PC-9 (cell line): ENCODE measurements at regions not wholly inside any gene's neighbourhood (a gene's known extent, or its start where the extent isn't known, plus 50 kb on each side); places are given as distances from the start of the nearest gene placed in this dataset.

ENCODE experiments used
- BruUV-seq: library from RNA; stranded (reverse); fragments of 400-500 nt; replicated peaks from 2 replicates; lab custom pipeline; 2021; lab: Mats Ljungman, UMichigan
- CTCF ChIA-PET: fragments of 300-600 bp; sonication (Branson Sonifier 250); formaldehyde crosslinking; loops from one replicate; lab custom pipeline; 2022; ENCODE audit warnings: antibody characterized with exemption; lab: Charles Lee
- POLR2A ChIA-PET: fragments of 300-600 bp; sonication (Branson Sonifier 250); formaldehyde crosslinking; loops from one replicate; lab custom pipeline; 2022; ENCODE audit warnings: antibody characterized with exemption; ENCODE audit not compliant: unreplicated experiment; lab: Charles Lee
- DNase-seq, 2 experiments: peaks; one replicate each; pipeline versions ENCODE4 v3.0.0 to v3.0.0-alpha.2; 2015 to 2022; ENCODE audit warnings: mixed read lengths in 1 of 2
- H2AFZ ChIP-seq: fragments of 200-600 bp; sonication (generic); 2 replicates; pipeline ENCODE4 v1.8.1; 2017; ENCODE audit warnings: antibody characterized with exemption
- H3F3A ChIP-seq: fragments of 200-600 bp; sonication (generic); 2 replicates; pipeline ENCODE4 v1.8.1; 2017; ENCODE audit warnings: antibody characterized with exemption, mild to moderate bottlenecking, low read depth; ENCODE audit not compliant: insufficient read depth
- H3K27ac ChIP-seq: fragments of 200-600 bp; sonication (generic); 2 replicates; pipeline ENCODE4 v1.6.1; 2016; ENCODE audit warnings: mixed run types
- H3K27me3 ChIP-seq: fragments of 200-600 bp; sonication (generic); 2 replicates; pipeline ENCODE4 v1.6.1; 2016; ENCODE audit warnings: low read depth, mixed run types; ENCODE audit not compliant: insufficient read depth
- H3K36me3 ChIP-seq: fragments of 200-600 bp; sonication (generic); 2 replicates; pipeline ENCODE4 v1.6.1; 2016; ENCODE audit warnings: low read depth, mixed run types
- H3K4me1 ChIP-seq: fragments of 200-600 bp; sonication (generic); replicated peaks from 2 replicates; pipeline ENCODE4 v1.6.1; 2016; ENCODE audit warnings: mixed run types; ENCODE audit not compliant: insufficient read depth
- H3K4me2 ChIP-seq: fragments of 200-600 bp; sonication (generic); 2 replicates; pipeline ENCODE4 v1.6.1; 2017; ENCODE audit warnings: mixed run types
- H3K4me3 ChIP-seq: fragments of 200-600 bp; sonication (generic); 2 replicates; pipeline ENCODE4 v1.6.1; 2016; ENCODE audit warnings: mixed run types
- H3K79me2 ChIP-seq: fragments of 200-600 bp; sonication (generic); 2 replicates; pipeline ENCODE4 v1.6.1; 2017; ENCODE audit warnings: low read depth, mixed run types
- H3K9me2 ChIP-seq: fragments of 200-600 bp; sonication (generic); 2 replicates; pipeline ENCODE4 v1.8.1; 2017; ENCODE audit warnings: mild to moderate bottlenecking; ENCODE audit not compliant: insufficient read depth
- H3K9me3 ChIP-seq: fragments of 200-600 bp; sonication (generic); 2 replicates; pipeline ENCODE4 v1.8.1; 2016; ENCODE audit warnings: low read depth; ENCODE audit not compliant: insufficient read depth
- H4K20me1 ChIP-seq: fragments of 200-600 bp; sonication (generic); 2 replicates; pipeline ENCODE4 v1.8.1; 2017; ENCODE audit not compliant: insufficient read depth
- EZH2 ChIP-seq: fragments of 200-600 bp; sonication (generic); IDR thresholded peaks from 2 replicates; pipeline ENCODE4 v1.8.0; 2017; ENCODE audit warnings: antibody characterized with exemption, low read depth
- intact Hi-C: fragments of 100-400 bp; cut with micrococcal nuclease; formaldehyde crosslinking; loops from one replicate; pipeline ENCODE4 v1.10.0; 2022; ENCODE audit not compliant: unreplicated experiment
- TF ChIP-seq, protein P1 (sequence below): fragments of 200-600 bp; sonication (generic); conservative IDR thresholded peaks from 2 replicates; pipeline ENCODE4 v1.6.1; 2017; ENCODE audit warnings: mixed run types, antibody characterized with exemption, mild to moderate bottlenecking, moderate library complexity

DNA sequence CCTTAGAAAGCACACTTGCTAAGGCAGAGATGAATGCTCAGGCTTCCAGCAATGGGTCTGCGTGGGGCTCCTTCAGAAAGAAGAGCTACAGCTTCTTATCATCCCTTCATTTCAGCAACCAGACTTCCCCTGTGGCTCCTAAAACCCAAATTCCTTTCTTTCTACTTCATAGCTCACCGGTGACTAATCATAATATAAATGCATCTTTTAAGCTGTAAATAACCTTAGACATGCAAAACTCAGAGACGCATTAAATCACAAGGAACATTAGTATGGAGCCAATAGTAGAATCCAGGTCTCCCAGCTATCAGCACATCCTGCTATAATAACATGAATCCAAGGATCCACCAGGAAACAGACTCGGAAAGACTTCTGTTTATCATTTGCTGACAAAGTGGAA, 375.6 kb downstream of the COG6 start:
- Histone ChIP-seq H3K4me1 (no peaks in the 10 kb centered on the region), H3K27ac (no peak overlapping the region), H3K79me2 (no peaks in the 10 kb centered on the region), H3K4me2 (no peak overlapping the region), H3K36me3 (no peaks in the 10 kb centered on the region), H3K9me3 (no peaks in the 10 kb centered on the region), H4K20me1 (no peaks in the 10 kb centered on the region), H3K9me2 (no peaks in the 10 kb centered on the region), H3F3A (no peaks in the 10 kb centered on the region), H2AFZ (no peak overlapping the region), H3K4me3 (no peak overlapping the region), H3K27me3 (no peaks in the 10 kb centered on the region)
- ChIA-PET CTCF (no interaction called here), POLR2A (no interaction called here)
- no TSS peak for BruUV-seq
- no peak for DNase-seq
- TF ChIP-seq EZH2 = no peak
- TF ChIP-seq, protein P1, sequence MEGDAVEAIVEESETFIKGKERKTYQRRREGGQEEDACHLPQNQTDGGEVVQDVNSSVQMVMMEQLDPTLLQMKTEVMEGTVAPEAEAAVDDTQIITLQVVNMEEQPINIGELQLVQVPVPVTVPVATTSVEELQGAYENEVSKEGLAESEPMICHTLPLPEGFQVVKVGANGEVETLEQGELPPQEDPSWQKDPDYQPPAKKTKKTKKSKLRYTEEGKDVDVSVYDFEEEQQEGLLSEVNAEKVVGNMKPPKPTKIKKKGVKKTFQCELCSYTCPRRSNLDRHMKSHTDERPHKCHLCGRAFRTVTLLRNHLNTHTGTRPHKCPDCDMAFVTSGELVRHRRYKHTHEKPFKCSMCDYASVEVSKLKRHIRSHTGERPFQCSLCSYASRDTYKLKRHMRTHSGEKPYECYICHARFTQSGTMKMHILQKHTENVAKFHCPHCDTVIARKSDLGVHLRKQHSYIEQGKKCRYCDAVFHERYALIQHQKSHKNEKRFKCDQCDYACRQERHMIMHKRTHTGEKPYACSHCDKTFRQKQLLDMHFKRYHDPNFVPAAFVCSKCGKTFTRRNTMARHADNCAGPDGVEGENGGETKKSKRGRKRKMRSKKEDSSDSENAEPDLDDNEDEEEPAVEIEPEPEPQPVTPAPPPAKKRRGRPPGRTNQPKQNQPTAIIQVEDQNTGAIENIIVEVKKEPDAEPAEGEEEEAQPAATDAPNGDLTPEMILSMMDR = no peak
- intact Hi-C loops = no loop called here

DNA sequence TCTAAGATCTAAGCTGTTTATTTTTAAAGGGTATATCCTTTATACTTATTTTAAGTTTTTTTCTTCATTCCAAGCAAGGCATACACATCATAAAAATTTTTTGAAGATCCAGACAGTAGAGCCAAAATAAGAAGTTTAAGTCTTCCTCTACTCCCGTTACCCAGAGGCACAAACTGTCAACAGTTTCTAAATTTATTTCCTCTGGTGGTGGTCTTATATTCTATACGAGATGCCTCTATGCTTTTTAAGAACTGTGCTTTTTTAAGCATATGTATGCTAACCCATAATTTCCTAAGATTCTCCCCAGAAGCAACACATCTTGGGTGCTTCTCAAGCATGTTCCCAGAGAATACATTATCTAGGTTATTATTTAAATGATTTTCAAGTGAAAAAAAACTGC, 383.6 kb downstream of the COG6 start:
- no peaks in the 10 kb centered on the region for H3K4me1 ChIP-seq
- intact Hi-C loops = no loop called here
- no peak overlapping the region for H2AFZ ChIP-seq
- no peak overlapping the region for H3K27ac ChIP-seq
- ChIA-PET POLR2A (no interaction called here), CTCF (no interaction called here)
- no peaks in the 10 kb centered on the region for H3K36me3 ChIP-seq
- no peaks in the 10 kb centered on the region for H3K79me2 ChIP-seq
- H3K9me3 ChIP-seq = no peaks in the 10 kb centered on the region
- H4K20me1 ChIP-seq = no peaks in the 10 kb centered on the region
- TF ChIP-seq, protein P1 = no peak
- no peak for TF ChIP-seq EZH2
- H3K9me2 ChIP-seq = no peaks in the 10 kb centered on the region
- H3F3A ChIP-seq = no peaks in the 10 kb centered on the region
- no peaks in the 10 kb centered on the region for H3K27me3 ChIP-seq
- H3K4me2 ChIP-seq = no peak overlapping the region
- no peak overlapping the region for H3K4me3 ChIP-seq
- no TSS peak for BruUV-seq
- no peak for DNase-seq

DNA sequence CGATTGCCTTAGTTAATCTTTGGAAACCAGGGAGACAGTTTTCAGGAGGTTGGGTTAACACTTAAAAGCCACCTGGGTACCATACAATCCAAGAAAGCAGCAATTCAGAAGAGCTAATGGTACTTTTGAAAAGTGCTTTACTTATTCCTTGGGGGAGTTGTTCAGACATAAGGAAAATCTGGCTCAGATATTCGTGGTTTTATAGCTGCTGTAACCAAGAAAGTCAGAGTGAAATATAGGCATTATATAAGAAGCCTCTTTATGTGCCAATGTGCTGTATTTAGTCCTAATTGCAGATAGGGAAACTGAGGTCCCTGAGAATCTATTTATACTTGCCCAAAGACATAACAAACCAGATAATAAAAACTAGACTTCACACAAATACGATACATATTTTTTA, 387.5 kb downstream of the COG6 start:
- ChIA-PET POLR2A (no interaction called here), CTCF (no interaction called here)
- DNase-seq = no peak
- no peak for TF ChIP-seq EZH2
- TF ChIP-seq, protein P1 = no peak
- Histone ChIP-seq H3F3A (no peaks in the 10 kb centered on the region), H3K36me3 (no peaks in the 10 kb centered on the region), H3K27me3 (no peaks in the 10 kb centered on the region), H3K27ac (no peak overlapping the region), H3K4me1 (no peaks in the 10 kb centered on the region), H2AFZ (no peak overlapping the region), H3K9me3 (no peaks in the 10 kb centered on the region), H3K79me2 (no peaks in the 10 kb centered on the region), H4K20me1 (no peaks in the 10 kb centered on the region), H3K4me2 (no peak overlapping the region), H3K4me3 (no peak overlapping the region), H3K9me2 (no peaks in the 10 kb centered on the region)
- no TSS peak for BruUV-seq
- intact Hi-C loops = no loop called here
